AG04450 (cell line): ENCODE measurements at regions not wholly inside any gene's neighbourhood (a gene's known extent, or its start where the extent isn't known, plus 50 kb on each side); places are given as distances from the start of the nearest gene placed in this dataset.

Experiments
- CTCF ChIA-PET: fragments of 300-600, 350-600 bp; formaldehyde crosslinking; extraction: SDS; loops from one replicate; lab custom pipeline; 2022; ENCODE audit warnings: antibody characterized with exemption, inconsistent platforms; lab: Charles Lee
- POLR2A ChIA-PET: fragments of 350-600 bp; formaldehyde crosslinking; extraction: SDS; loops from one replicate; lab custom pipeline; 2021; ENCODE audit warnings: antibody characterized with exemption, inconsistent platforms; lab: Yijun Ruan, JAX
- DNase-seq: peaks from one replicate; pipeline ENCODE4 v3.0.0-alpha.2; 2011; ENCODE audit warnings: low read depth, low spot score
- H3K27ac ChIP-seq: one replicate; pipeline ENCODE4 v1.5.1; 2012; ENCODE audit warnings: low read depth, low read length, control low read depth
- H3K27me3 ChIP-seq: one replicate; pipeline ENCODE4 v1.6.0; 2012; ENCODE audit warnings: low read length; ENCODE audit not compliant: control insufficient read depth, insufficient read depth
- H3K4me3 ChIP-seq: 2 replicates; pipeline ENCODE4 v1.5.1; 2011; ENCODE audit warnings: mild to moderate bottlenecking, low read depth, low read length, control low read depth
- H3K9me3 ChIP-seq: 2 replicates; pipeline ENCODE4 v1.5.1; 2012; ENCODE audit warnings: low read length; ENCODE audit not compliant: control insufficient read depth, insufficient read depth
- CTCF ChIP-seq: IDR thresholded peaks from 2 replicates; pipeline ENCODE4 v1.5.1; 2011; ENCODE audit warnings: low read depth, low read length, control low read depth, inconsistent platforms

- ChIA-PET CTCF (interaction anchor here (1.0 kb wide), 1 partner anchor 8 kb away, joined by 3 read pairs; no protein-coding TSS in a partner anchor), POLR2A (no interaction called here)
- Histone ChIP-seq H3K27me3 (peaks cover 2% of the 10 kb centered on the region), H3K4me3 (no peak overlapping the region), H3K27ac (no peak overlapping the region), H3K9me3 (no peaks in the 10 kb centered on the region)
- TF ChIP-seq CTCF: no peak
- no peak for DNase-seq
Observed at GRCh38 chr6:137407816-137408215, 86.4 kb downstream of the OLIG3 start.

GRCh38 chr6:137405806-137406205 is 88.4 kb downstream of the OLIG3 start:
- no peaks in the 10 kb centered on the region for H3K9me3 ChIP-seq
- ChIA-PET CTCF (interaction anchor here (1.4 kb wide), 1 partner anchor 10 kb away, joined by 7 read pairs; no protein-coding TSS in a partner anchor), POLR2A (no interaction called here)
- no peak for TF ChIP-seq CTCF
- no peak for DNase-seq
- H3K27ac ChIP-seq: no peak overlapping the region
- peaks cover 2% of the 10 kb centered on the region for H3K27me3 ChIP-seq
- H3K4me3 ChIP-seq: no peak overlapping the region

GRCh38 chr6:137403855-137404254 is 90.3 kb downstream of the OLIG3 start:
- TF ChIP-seq CTCF: no peak

GRCh38 chr6:137403443-137403842 is 90.8 kb downstream of the OLIG3 start:
- Histone ChIP-seq H3K27ac (no peak overlapping the region), H3K4me3 (no peak overlapping the region), H3K27me3 (peaks cover 2% of the 10 kb centered on the region), H3K9me3 (no peaks in the 10 kb centered on the region)
- TF ChIP-seq CTCF: no peak
- POLR2A ChIA-PET: no interaction called here
- CTCF ChIA-PET: interaction anchor here (0.7 kb wide), 1 partner anchor 436 kb away, joined by 5 read pairs; no protein-coding TSS in a partner anchor
- DNase-seq: no peak

More at GRCh38 chr6:137403855-137404254, 90.3 kb downstream of the OLIG3 start:
- Histone ChIP-seq H3K9me3 (no peaks in the 10 kb centered on the region), H3K4me3 (no peak overlapping the region), H3K27ac (no peak overlapping the region), H3K27me3 (peaks cover 2% of the 10 kb centered on the region)
- CTCF ChIA-PET: no interaction called here
- POLR2A ChIA-PET: no interaction called here
- DNase-seq: no peak

- Histone ChIP-seq H3K27ac (no peak overlapping the region), H3K27me3 (peaks cover 2% of the 10 kb centered on the region), H3K9me3 (no peaks in the 10 kb centered on the region), H3K4me3 (no peak overlapping the region)
- TF ChIP-seq CTCF: no peak
- DNase-seq: no peak
- ChIA-PET CTCF (no interaction called here), POLR2A (no interaction called here)
Observed at GRCh38 chr6:137402143-137402680, 92.0 kb downstream of the OLIG3 start.
